ENCODE measurements at regions not wholly inside any gene's neighbourhood (a gene's known extent, or its start where the extent isn't known, plus 50 kb on each side); places are given as distances from the start of the nearest gene placed in this dataset.

GRCh38 chr9:642014-642413 is 199.5 kb upstream of the DMRT1 start:
- TF ChIP-seq EP300 (IDR thresholded peaks at IDR 0.05) (no peak), CTCF (IDR thresholded peaks at IDR 0.05) (no peak), POLR2A (IDR thresholded peaks at IDR 0.05) (no peak)
- Histone ChIP-seq H3K4me1 (ENCODE audit: insufficient read depth) (peaks cover 2% of the 10 kb centered on the region), H3K36me3 (no peaks in the 10 kb centered on the region), H3K27me3 (no peaks in the 10 kb centered on the region), H3K9me3 (no peaks in the 10 kb centered on the region), H3K27ac (no peak overlapping the region), H3K4me3 (no peak overlapping the region)
- WGBS, 3 donors: 37 to 48% (median 41%) methylated on average over 6 of the region's 6 CpGs
- intact Hi-C loops (cut with DNase I): no loop called here
- DNase-seq: no peak

GRCh38 chr9:643966-644365 is 197.5 kb upstream of the DMRT1 start:
- TF ChIP-seq CTCF (IDR thresholded peaks at IDR 0.05) (no peak), POLR2A (IDR thresholded peaks at IDR 0.05) (no peak), EP300 (IDR thresholded peaks at IDR 0.05) (no peak)
- no peak for DNase-seq
- Histone ChIP-seq H3K27me3 (no peaks in the 10 kb centered on the region), H3K36me3 (no peaks in the 10 kb centered on the region), H3K27ac (no peak overlapping the region), H3K4me3 (no peak overlapping the region), H3K4me1 (ENCODE audit: insufficient read depth) (peaks cover 2% of the 10 kb centered on the region), H3K9me3 (no peaks in the 10 kb centered on the region)
- 93 to 98% (median 96%) methylated on average over 5 of the region's 5 CpGs for WGBS, 3 donors
- intact Hi-C loops (cut with DNase I): no loop called here

- 91 to 96% (median 96%) methylated on average over 4 of the region's 4 CpGs for WGBS, 3 donors
- Histone ChIP-seq H3K4me3 (no peak overlapping the region), H3K9me3 (no peaks in the 10 kb centered on the region), H3K4me1 (ENCODE audit: insufficient read depth) (no peaks in the 10 kb centered on the region), H3K27ac (no peak overlapping the region), H3K36me3 (no peaks in the 10 kb centered on the region), H3K27me3 (no peaks in the 10 kb centered on the region)
- no peak for DNase-seq
- intact Hi-C loops (cut with DNase I): no loop called here
- TF ChIP-seq POLR2A (IDR thresholded peaks at IDR 0.05): no peak
- no peak for TF ChIP-seq CTCF (IDR thresholded peaks at IDR 0.05)
- TF ChIP-seq EP300 (IDR thresholded peaks at IDR 0.05): no peak
Observed at GRCh38 chr9:647522-647921, 194.0 kb upstream of the DMRT1 start.

- no peak for TF ChIP-seq EP300 (IDR thresholded peaks at IDR 0.05)
- no peak for TF ChIP-seq POLR2A (IDR thresholded peaks at IDR 0.05)
- no peak for TF ChIP-seq CTCF (IDR thresholded peaks at IDR 0.05)
- Histone ChIP-seq H3K27ac (no peak overlapping the region), H3K27me3 (no peaks in the 10 kb centered on the region), H3K9me3 (no peaks in the 10 kb centered on the region), H3K36me3 (no peaks in the 10 kb centered on the region), H3K4me3 (no peak overlapping the region), H3K4me1 (ENCODE audit: insufficient read depth) (no peaks in the 10 kb centered on the region)
- 84 to 93% (median 88%) methylated on average over 9 of the region's 9 CpGs for WGBS, 3 donors
- intact Hi-C loops (cut with DNase I): no loop called here
- no peak for DNase-seq
Observed at GRCh38 chr9:649128-650074, 192.1 kb upstream of the DMRT1 start.
